ENCODE measurements at regions not wholly inside any gene's neighbourhood (a gene's known extent, or its start where the extent isn't known, plus 50 kb on each side); places are given as distances from the start of the nearest gene placed in this dataset.

DNA sequence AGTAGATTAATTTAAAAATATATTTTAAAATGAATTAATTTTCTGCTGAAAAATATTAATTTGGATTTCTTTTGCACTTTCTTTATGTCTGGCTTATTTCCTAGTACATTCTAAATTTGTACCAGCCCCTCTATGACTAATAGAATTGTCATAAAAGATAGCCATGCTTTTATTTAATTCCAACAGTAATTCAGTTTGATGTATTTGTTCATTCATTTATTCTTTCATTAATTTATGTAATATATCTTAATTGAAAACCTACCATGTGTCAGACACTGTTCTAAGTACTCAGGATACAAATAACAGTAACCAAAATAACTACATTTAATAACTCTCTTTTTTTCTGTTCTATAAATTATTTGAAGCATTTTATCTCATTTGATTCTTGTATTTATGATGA, 264.0 kb upstream of the CCDC179 start:
- no peak for DNase-seq (ENCODE audit: low spot score)
- intact Hi-C loops (cut with DNase I): no loop called here

DNA sequence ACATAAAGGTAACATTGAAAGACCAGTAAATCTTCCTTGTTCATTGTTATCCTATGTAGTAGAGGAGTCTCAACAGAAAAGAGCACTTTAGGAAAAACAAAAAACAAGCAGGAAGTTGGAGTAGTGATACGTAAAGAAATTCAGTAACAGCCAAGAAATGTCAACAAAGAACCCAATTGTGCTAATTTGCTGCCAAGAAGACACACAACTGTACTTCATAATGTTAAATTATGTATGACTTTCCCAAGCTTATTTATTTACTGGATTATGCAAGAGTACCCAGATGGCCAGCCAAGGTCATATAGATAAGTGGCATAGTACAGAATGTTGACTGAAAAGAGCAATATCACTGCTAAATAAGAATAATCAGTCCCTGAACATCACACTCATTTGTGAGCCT, 264.7 kb upstream of the CCDC179 start:
- intact Hi-C loops (cut with DNase I): no loop called here
- DNase-seq (ENCODE audit: low spot score): no peak

DNA sequence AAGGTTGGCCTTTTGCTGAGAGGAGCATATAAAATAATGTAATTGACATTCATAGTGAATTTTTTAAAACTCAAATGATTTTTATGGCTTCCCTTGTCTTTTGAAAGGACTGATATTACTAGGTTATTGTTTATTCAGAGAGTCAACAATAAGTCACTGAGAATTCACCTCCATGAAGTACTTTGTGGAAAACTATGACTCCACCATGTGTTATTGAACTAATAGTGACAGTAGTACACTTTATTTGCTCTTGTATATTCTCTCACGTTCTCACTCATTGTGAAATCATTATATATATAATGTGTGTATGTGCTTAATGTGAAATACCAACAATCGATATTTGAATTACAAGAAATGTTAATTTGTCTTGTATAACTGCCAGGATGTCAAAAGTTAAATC, 267.4 kb upstream of the CCDC179 start:
- intact Hi-C loops (cut with DNase I): no loop called here
- no peak for DNase-seq (ENCODE audit: low spot score)

DNA sequence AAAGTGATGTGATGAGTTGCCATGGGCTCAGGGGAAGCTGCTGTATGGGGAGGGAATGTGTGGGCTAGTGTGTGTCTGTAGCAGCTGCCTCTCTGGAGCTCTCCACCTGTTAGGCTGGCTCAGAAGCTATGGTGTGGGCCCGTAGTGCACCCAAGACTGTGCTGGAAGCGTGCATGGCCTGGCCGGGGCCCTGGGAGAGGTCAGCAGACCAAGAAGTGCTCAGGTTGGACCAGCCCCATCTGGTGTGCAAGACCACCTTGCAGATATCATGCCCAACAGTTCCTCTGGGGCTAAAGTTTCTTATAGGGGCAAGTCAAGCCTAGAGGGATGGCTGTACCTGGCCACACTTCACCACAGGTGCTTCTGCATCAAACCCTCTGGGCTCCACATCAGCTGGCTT, 274.4 kb upstream of the CCDC179 start:
- DNase-seq (ENCODE audit: low spot score): no peak
- intact Hi-C loops (cut with DNase I): no loop called here

DNA sequence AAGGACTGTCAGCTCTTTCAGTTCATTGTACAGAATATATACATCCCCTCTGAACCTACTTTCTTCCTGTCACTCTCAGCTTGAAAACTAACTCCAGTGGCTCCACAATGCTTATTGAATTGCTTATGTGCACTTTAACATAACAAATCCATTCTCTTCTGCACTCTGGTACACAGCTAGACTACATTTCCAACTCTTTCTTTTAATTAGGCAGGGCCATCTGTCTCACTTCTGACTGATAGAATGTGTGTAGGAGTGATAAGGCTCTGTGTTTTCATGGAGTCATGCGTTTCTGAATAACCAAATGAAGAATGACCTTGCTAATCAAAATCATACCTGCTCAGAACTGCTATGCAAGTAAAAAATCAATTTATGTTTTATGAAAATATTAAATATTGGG, 278.5 kb upstream of the CCDC179 start:
- intact Hi-C loops (cut with DNase I): no loop called here
- no peak for DNase-seq (ENCODE audit: low spot score)

DNA sequence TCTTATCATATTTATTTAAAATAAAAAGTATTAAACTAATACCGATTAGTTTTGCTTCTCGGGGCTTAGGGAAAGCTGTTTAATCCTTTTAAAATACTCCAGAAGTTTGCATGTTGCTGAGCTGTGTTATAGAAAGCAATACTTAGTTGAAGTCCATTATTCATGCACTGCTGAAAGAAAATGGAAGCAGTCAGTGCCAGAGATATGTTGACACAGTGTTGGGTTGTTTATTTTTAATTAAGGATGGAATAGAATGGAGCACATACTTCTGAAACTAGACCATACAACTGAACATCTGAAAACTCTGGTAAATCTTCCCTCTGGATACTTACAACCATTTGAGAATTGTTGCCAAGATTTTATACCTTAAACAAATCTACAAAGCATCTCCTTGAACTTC, 282.7 kb upstream of the CCDC179 start:
- intact Hi-C loops (cut with DNase I): no loop called here
- no peak for DNase-seq (ENCODE audit: low spot score)

DNA sequence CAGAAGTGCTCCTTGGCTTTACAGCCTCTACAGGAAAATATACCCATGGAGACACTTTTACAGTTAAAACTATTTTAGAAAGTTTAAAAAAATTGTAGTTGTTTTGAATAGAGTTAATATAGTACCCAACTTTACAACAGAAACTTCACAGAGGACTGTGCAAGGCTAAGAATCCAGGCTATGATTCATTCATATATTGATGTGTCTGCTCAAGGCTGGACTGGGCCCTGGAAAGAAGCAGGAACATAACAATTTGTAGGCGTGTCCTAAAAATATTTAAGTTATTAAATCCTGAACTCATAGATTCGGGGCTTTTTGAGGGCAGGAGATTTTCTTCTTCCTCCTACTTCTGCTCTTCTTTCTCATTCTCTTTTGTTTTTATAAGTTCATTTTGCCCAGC, 291.5 kb upstream of the CCDC179 start:
- intact Hi-C loops (cut with DNase I): no loop called here
- DNase-seq (ENCODE audit: low spot score): no peak

DNA sequence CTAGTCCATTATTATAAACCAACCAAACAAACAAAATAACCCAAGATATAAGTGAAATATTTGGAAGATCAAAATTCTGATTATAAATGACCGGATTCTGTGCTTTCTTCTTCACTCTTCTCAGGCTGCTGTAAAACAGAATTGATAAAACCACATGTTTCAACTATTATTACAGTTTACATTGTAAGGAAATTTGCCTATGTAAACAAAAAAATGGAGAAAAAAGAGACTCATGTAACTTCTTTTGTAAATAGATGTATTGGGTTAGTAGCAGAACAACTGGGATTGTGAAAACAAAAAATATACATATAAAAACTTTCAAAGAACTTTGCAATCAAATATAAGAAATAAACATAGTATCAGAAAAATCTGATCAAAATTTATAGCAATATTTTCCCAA, 295.2 kb upstream of the CCDC179 start:
- no peak for DNase-seq (ENCODE audit: low spot score)

DNA sequence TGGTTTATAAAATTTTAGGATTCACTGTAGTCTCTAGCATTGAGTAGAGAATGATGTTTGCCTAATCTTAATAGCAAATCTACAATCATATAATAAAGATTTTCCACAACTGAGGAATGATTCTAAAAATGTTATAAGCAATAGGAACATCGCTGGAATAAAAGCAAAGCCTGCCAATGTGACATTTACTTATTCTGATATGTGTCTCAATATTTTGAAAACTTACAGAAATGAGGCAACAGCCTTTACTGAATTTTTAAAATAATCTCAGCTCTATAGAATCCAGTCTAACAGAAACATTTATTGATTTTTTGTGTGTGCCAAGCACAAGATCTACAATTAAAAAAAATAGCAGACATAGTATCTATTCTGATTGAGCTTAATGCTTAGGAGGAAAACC, 303.7 kb upstream of the CCDC179 start:
- intact Hi-C loops (cut with DNase I): no loop called here
- no peak for DNase-seq (ENCODE audit: low spot score)

More for the DNA sequence above, 295.2 kb upstream of the CCDC179 start:
- intact Hi-C loops (cut with DNase I): no loop called here

DNA sequence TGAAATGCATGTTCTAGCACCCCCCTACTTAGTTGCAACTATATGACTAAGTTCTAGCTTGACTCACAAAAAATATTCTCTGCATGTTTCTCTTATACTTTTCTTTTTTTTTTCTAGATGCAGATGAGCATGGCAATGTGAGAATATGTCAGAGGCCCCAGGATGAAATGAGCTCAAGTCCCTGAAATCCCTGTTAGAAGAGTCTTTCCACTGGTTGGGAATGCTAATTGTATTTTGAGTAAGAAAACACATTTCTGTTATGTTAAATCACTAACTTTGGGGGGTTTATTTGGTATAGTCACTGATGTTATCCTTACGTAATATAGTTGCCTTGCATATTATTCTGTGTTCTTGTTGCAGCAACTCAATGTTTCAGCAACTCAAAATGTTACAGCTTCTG, 306.1 kb upstream of the CCDC179 start:
- DNase-seq (ENCODE audit: low spot score): no peak
- intact Hi-C loops (cut with DNase I): no loop called here

DNA sequence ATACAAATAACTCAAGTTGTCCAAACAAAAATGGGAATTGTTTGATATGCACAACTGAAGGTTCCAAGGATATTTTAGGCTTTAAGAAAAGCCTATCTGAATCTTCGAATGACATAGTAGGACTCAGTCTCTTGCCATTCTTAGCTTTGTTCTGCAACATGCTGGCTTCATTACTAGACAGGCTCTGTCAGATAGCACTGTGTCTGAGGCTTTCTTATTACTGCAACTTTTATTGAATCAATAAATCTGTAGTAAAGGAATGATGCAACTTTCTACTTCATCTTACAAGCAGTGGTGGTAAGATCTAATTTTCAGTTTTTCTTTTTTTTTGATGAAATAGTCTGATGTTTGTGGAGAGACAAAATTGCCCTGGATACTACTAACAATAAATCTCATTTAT, 319.3 kb upstream of the CCDC179 start:
- intact Hi-C loops (cut with DNase I): no loop called here
- no peak for DNase-seq (ENCODE audit: low spot score)

DNA sequence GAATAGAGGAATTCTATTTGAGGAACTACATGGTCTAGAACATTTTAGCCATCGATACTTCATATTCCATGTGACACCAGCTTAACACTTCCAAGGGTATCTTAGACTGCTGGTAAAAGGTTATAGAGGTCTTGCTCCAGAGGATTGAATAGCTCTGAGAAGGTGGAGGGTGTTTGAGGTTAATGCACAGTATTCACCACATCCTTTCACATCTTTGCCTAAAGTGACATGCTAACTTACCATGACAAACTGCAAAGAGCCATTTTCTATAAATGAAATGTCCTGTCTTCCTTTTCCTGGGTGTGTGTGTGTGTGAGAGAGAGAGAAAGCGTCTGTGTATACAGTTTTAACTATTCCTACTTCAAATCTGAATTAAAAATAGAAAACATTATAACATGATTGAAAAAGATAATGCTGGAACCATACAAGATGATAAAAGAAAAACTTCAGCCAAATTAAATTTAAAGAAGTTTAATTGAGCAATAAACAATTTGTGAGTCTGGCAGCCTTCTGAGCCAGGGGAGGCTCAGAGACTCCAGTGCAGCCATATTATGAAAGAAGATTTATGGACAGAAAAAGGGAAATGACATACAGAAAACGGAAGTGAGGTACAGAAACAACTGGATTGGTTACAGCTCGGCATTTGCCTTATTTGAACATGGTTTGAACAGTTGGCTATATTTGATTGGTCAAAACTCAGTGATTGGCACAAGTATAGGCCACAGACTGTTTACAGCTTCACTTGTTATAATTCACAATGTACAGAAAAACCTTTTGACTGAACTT, 320.9 kb upstream of the CCDC179 start:
- DNase-seq (ENCODE audit: low spot score): no peak
- intact Hi-C loops (cut with DNase I): no loop called here

DNA sequence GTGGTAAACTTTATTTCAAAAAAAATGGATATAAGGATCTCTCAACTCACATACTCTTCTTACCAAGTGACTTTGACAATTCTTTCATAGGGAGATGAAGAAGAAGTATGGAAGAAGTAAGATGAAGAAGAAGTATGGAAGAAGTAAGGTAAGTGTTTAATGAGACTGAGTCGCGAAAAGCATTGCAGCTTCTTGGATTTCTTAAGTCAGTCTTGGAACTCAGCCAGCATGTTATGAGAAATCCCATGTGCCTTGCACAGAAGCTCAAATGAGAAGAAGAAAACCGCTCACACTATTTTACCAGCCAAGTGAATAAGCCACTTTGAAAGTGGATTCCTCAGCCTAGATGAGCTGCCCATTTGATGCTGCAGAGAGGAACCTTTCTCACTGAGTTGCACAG, 332.0 kb upstream of the CCDC179 start:
- no peak for DNase-seq (ENCODE audit: low spot score)
- intact Hi-C loops (cut with DNase I): no loop called here

DNA sequence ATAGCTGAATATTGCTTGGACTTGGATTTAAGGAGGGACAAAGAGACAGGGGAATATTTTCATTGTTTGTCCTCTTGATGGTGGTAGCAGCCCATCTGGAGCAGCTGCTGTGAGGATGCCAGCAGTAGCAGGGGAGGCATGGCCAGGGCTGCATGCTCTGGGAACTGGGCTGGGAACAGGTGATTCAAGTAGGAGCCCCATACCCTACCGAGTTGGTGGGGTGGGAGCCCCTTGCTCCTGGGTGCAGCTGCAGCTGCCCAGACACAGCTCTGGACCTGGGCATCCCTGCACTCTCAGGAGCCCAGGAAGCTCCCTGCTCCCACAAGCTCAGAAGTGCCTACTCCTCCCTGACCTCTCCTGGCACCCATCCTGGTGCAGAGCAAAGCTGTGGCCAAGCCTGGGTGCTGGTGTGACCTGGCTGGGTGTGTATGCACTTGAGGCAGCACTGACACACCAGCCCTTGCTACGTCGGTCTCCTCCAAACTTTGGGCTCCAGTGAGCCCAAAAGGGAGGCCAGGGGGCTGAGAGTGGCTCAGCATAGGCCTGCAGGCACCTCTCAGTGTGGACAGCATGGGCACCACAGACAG, 341.8 kb upstream of the CCDC179 start:
- intact Hi-C loops (cut with DNase I): no loop called here
- DNase-seq (ENCODE audit: low spot score): no peak

DNA sequence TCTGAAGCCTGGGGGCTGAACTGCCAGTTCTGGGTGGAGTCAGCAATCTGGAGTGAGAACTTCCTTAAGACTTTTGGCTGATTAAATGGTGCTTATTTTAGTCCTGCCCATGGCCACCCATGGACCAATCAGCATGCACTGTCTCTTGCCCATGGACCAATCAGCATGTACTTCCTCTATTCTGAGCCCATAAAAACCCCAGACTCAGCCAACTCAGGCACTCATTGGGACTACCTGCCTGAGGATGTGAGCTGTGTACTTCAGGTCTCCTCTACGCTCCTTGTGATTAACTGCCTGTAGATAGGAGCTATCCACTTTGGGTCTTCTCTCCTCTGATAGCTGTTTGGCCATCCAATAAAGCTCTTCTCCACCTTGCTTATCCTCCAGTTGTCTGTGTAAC, 342.3 kb upstream of the CCDC179 start:
- intact Hi-C loops (cut with DNase I): no loop called here

DNA sequence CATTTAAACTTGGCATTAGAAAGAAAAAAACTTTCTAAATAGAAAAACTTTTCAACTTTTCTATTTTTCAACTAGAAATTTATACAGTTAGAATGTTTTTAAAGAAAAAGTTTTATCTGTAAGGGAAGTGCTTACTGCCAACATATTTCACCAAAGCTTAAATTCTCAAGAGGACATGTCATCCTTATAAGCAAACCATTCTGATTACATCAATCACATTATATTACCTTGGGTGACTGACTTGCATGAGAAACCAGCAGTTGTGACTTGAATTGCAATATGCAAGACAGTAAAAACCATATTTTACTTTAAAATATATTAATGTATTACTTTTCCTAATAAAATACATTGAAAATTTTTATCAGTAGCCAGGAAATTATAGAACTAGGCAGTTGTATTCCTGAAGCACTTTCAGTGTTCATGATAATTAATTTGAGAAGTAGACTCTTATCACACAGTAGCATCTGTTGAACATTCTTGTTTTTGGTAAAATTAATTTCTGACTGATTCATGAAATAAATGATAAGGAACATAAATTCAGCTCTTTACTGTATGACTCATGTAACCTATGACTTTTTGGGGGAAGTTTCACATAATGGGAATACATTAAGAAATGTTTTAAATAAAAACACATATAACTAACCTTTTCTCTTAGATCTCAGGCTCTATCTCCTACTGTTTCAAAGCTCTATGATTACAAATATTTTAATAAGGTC, 345.0 kb upstream of the CCDC179 start:
- intact Hi-C loops (cut with DNase I): no loop called here
- DNase-seq (ENCODE audit: low spot score): no peak

More for the DNA sequence above, 342.3 kb upstream of the CCDC179 start:
- DNase-seq (ENCODE audit: low spot score): no peak

DNA sequence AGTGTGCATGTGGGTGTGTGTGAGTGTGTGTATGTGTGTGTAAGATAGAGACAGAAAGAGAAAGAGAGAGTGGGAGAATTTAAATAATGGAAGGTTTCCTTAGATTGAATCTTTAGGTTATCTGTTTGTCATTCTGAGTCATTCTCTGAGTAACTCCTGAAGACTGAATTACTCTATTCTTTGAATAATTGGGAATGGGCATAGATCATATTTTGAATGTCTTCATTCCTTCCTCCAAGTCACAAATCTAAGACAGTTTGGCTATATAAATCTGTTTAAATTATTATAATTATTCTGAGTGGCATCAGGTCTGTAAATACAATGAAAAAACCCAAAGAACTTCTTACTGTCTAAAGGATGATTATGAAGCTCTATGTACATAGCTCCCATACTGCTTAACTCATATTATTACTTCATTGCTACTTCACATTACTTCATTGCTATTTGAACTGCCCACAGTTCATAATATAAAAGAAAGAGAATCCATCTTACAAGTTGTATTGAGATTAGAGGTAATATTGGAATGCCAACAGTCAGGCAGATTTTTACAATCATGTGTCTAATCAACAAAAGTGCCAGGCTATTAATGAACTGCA, 346.6 kb upstream of the CCDC179 start:
- DNase-seq (ENCODE audit: low spot score): no peak
- intact Hi-C loops (cut with DNase I): no loop called here

DNA sequence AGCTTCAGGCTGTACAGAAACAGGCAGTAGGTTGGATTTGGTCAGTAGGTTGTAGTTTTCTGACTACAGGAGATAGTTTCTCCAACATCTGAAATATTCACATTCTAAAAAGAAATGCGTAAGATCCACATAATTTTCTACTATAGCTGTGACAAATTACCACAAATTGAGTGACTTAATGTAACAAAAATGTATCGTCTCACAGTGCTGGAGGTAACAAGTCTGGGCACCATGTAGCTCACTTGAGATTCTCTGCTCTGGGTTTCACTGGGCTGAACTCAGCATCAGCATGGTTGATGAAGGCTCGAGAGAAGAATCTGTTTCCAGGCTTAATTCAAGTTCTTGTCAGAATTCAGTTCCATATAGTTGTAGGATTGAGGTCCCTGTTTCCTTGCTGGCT, 350.9 kb upstream of the CCDC179 start:
- no peak for DNase-seq (ENCODE audit: low spot score)
- intact Hi-C loops (cut with DNase I): no loop called here

DNA sequence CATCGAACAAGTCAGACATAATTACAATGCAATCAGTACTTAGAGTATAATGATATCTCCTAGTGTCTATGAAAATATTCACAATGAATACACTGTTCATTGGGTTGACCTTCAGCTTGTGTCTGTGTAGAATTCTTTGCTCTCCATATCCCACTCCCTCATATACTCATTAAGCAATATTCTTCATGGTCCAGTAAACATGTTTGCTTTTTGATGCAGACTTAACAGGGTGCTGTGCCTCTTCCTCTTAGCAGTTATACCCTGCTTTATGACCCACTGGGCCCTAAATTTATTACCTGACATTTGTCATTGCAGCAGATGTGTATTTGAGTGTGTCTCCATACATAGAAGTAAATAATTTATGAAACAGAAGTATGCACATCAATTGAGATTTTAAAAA, 352.5 kb upstream of the CCDC179 start:
- no peak for DNase-seq (ENCODE audit: low spot score)
- intact Hi-C loops (cut with DNase I): no loop called here

DNA sequence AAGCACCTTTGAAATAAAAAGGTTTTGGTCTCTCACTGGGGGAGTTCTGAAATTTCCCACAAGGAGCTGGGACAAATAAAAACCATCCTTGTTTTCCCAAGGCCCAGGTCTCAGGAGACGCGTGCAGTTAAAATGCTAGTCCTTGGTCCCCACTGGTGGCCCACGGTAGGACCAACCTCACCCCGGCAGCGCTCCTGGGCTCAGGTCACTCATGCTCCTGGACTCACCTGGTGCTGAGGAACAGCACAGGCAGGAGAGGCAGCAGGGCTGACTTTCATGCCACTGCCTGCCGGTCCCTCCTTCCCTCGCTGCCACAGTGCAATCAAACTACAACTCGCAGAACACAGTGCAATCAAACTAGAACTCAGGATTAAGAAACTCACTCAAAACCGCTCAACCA, 356.8 kb upstream of the CCDC179 start:
- peak; percentile 67 for DNase-seq (ENCODE audit: low spot score)
- intact Hi-C loops (cut with DNase I): no loop called here
